ENCODE measurements at regions not wholly inside any gene's neighbourhood (a gene's known extent, or its start where the extent isn't known, plus 50 kb on each side); places are given as distances from the start of the nearest gene placed in this dataset.

DNA sequence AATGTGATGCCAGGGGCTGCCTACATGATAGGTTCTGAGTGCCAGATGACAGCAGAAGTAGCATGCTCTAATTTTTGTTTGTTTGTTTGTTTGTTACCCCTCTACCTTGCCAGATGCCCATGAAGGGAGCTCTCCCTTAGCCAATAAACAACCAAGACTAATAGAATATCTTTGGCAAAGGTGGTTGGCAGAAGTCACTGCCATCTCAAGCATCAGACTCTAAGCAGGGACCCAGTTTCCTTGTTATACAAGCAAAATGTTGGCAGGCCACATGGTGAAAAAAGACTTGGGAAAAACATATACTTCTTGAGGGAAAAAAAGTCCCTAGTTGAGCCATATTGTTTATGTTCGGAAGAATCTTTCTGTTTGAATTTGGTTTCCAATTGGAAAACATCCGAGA is 609.0 kb upstream of the CFAP20DC start:
- no peak for DNase-seq
- Mint-ChIP-seq H3K4me1 (no peaks in the 10 kb centered on the region), H3K4me3 (no peak overlapping the region), H3K36me3 (no peaks in the 10 kb centered on the region), H3K9me3 (peaks cover 2% of the 10 kb centered on the region), H3K27ac (no peak overlapping the region), H3K27me3 (no peaks in the 10 kb centered on the region)

DNA sequence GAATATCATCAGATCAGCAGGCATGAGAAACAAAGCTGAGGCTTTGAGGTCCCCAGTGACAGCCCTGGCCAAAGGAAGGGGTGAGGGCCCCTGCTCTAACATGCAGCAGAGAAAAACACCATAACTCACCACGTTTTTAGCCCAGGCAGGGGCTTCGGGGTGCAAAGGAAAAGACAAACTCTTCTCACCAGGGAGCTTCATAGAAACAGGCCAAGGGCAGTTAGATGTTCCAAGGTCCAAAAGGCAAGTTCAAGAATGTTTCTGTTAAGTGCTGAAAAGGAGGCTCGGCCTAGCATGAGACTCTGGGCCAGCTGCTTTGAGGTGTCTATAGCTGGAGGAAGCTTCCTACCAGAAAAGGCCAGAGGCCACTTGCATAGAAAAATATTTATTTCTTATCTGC is 608.4 kb upstream of the CFAP20DC start:
- H3K4me3 Mint-ChIP-seq = no peak overlapping the region

DNA sequence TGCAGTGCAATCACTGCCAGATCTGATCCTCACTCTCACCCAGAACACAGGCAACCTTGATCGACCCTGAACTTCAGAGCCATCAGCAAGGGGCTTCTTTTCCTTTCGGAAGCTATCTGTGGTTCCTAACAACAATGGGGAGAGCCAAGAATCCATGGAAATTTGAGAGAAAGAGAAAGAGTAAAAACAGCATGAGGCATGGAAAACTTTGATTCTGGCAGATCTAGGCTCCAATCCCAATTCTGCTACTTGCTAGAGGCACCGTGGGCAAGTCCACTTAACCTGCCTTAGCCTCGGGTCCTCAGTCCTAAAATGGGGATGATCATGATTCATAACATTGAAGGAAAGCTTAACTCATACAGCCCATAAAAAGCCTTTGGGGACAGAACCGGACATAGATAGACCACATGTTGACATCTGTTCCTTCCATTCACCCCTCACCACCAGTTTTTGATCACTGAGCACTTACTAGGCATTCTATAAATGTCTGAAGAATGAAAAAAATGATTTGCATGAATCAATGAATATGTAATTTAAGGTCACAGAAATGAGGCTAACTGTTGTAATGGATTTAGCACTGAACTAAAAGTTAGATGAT is 605.7 kb upstream of the CFAP20DC start:
- H3K36me3 Mint-ChIP-seq = no peaks in the 10 kb centered on the region
- H3K4me1 Mint-ChIP-seq = no peaks in the 10 kb centered on the region
- no peak overlapping the region for H3K4me3 Mint-ChIP-seq
- no peak for DNase-seq
- H3K27ac Mint-ChIP-seq = no peak overlapping the region
- no peaks in the 10 kb centered on the region for H3K27me3 Mint-ChIP-seq
- H3K9me3 Mint-ChIP-seq = peaks cover 9% of the 10 kb centered on the region

More for the DNA sequence above, 608.4 kb upstream of the CFAP20DC start:
- no peak for DNase-seq
- no peaks in the 10 kb centered on the region for H3K4me1 Mint-ChIP-seq
- no peaks in the 10 kb centered on the region for H3K27me3 Mint-ChIP-seq
- no peaks in the 10 kb centered on the region for H3K36me3 Mint-ChIP-seq
- H3K9me3 Mint-ChIP-seq = peaks cover 2% of the 10 kb centered on the region
- H3K27ac Mint-ChIP-seq = no peak overlapping the region

DNA sequence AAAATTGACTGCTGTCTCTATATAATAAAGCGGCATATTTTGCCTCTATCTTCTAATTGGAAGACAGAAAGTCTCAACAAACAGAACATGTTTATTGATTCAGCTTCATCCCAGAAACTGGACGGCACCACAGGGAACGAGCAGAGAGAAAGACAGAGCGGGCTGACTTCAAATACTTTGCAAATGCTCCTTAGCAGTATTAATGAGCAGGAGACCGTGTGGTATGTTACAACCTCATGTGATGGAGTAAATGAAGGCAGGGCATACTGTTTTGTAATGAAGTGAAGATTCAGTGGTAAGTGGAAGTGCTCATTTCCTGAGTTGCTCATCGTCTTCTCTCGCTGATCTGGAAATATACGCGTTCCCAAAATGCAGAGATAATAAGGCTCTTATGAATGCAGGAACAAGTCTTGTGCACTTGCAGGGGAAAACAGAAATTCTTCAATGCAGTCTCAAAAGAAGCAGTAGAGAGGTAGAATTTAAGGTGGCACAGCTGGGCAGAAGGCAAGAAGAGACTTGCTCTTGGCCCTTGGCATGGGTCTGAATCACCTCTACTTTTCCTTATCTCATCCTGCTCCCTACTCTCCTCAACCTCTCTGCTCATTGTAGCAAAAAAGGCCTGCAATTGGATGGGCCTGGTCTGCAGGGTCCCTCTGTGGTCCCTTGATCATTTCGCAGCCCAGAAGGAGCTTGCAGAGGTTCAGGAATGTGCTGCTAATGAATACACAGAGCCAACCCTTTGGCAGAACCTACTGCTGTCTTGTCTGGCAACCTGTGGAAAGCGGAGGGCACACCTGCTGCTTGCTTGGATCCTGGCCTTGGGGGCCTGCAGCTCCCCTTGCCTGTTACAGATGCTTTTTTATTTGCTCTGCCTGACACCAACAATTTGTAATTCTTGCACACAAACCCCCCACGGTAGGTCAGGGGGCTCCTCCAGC is 604.9 kb upstream of the CFAP20DC start:
- no peak overlapping the region for H3K4me3 Mint-ChIP-seq
- no peaks in the 10 kb centered on the region for H3K27me3 Mint-ChIP-seq
- no peaks in the 10 kb centered on the region for H3K4me1 Mint-ChIP-seq
- H3K36me3 Mint-ChIP-seq = peaks cover 2% of the 10 kb centered on the region
- peaks cover 16% of the 10 kb centered on the region for H3K9me3 Mint-ChIP-seq
- H3K27ac Mint-ChIP-seq = no peak overlapping the region
- DNase-seq = no peak

DNA sequence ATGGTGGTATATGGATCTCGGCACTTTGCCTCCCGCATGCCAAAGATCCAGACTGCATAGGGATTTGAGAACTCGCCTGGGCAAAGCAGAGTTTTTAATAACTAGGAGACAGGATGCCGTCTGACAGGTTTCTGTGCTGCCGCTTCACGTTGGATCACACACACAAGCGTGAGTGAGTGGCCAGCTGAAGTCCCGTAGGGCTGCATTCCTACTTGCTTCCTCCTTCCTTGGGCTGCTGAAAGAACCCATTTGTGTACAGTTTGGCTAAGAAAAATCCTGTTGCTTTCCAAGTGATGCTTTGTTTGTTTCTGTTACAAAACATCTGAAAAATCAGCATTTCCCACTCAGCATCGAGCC is 604.3 kb upstream of the CFAP20DC start:
- no peak overlapping the region for H3K27ac Mint-ChIP-seq
- H3K4me1 Mint-ChIP-seq = no peaks in the 10 kb centered on the region
- H3K36me3 Mint-ChIP-seq = peaks cover 2% of the 10 kb centered on the region

DNA sequence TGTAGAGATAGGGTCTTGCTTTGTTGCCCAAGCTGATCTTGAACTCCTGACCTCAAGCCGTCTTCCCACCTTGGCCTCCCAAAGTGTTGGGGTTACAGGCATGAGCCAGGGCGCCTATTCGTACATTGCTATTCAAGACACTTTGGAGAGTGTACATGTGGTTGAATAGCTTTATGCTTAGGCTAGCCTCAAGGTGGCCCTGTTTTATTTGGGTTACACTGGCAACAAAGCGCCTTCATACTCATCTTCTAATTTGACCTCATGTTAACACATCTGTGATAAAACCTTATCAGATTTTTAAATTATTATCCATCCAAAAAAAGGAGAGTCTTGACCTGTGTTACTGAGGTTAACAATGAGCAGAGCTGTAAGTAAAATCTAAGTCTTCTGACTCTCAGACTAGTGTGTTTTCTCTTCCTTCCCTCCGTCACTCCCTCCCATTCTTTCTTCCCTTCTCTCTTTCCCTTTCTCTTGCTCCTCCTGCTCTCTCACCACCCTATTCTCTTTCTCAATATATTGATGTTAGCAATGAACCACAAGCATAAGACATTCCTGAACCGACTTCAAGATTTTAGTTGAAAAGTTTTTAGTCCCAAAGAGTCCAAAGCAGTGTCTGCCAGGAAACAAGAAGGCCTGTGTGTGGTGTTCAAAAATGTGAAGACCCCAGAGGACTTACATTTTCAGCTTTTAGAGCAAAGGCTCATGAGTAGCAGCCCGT is 603.7 kb upstream of the CFAP20DC start:
- Mint-ChIP-seq H3K9me3 (peaks cover 20% of the 10 kb centered on the region), H3K27ac (no peak overlapping the region), H3K36me3 (peaks cover 2% of the 10 kb centered on the region), H3K4me3 (no peak overlapping the region), H3K4me1 (no peaks in the 10 kb centered on the region), H3K27me3 (no peaks in the 10 kb centered on the region)
- no peak for DNase-seq

More for the DNA sequence above, 604.3 kb upstream of the CFAP20DC start:
- H3K9me3 Mint-ChIP-seq = peaks cover 19% of the 10 kb centered on the region
- DNase-seq = no peak
- no peak overlapping the region for H3K4me3 Mint-ChIP-seq
- H3K27me3 Mint-ChIP-seq = no peaks in the 10 kb centered on the region

- no peak overlapping the region for H3K27ac Mint-ChIP-seq
- no peaks in the 10 kb centered on the region for H3K4me1 Mint-ChIP-seq
- peaks cover 7% of the 10 kb centered on the region for H3K9me3 Mint-ChIP-seq
- no peaks in the 10 kb centered on the region for H3K27me3 Mint-ChIP-seq
- H3K4me3 Mint-ChIP-seq = no peak overlapping the region
- peaks cover under 1% of the 10 kb centered on the region for H3K36me3 Mint-ChIP-seq
- DNase-seq = no peak
Measured at GRCh38 chr3:59644479-59645402, 594.9 kb upstream of the CFAP20DC start.

- H3K9me3 Mint-ChIP-seq = no peaks in the 10 kb centered on the region
Measured at GRCh38 chr3:59641169-59641899, 591.5 kb upstream of the CFAP20DC start.

GRCh38 chr3:59632760-59633573 is 583.1 kb upstream of the CFAP20DC start:
- DNase-seq = no peak
- H3K9me3 Mint-ChIP-seq = peaks cover 2% of the 10 kb centered on the region
- H3K4me3 Mint-ChIP-seq = no peak overlapping the region
- no peaks in the 10 kb centered on the region for H3K36me3 Mint-ChIP-seq
- H3K4me1 Mint-ChIP-seq = no peaks in the 10 kb centered on the region
- H3K27ac Mint-ChIP-seq = no peak overlapping the region
- H3K27me3 Mint-ChIP-seq = no peaks in the 10 kb centered on the region

More at GRCh38 chr3:59641169-59641899, 591.5 kb upstream of the CFAP20DC start:
- Mint-ChIP-seq H3K4me1 (no peaks in the 10 kb centered on the region), H3K36me3 (no peaks in the 10 kb centered on the region), H3K27me3 (no peaks in the 10 kb centered on the region), H3K27ac (no peak overlapping the region), H3K4me3 (no peak overlapping the region)
- no peak for DNase-seq

- Mint-ChIP-seq H3K36me3 (no peaks in the 10 kb centered on the region), H3K4me1 (no peaks in the 10 kb centered on the region), H3K9me3 (peaks cover 2% of the 10 kb centered on the region), H3K4me3 (no peak overlapping the region), H3K27ac (no peak overlapping the region), H3K27me3 (no peaks in the 10 kb centered on the region)
- no peak for DNase-seq
Measured at GRCh38 chr3:59631482-59631881, 581.7 kb upstream of the CFAP20DC start.

DNA sequence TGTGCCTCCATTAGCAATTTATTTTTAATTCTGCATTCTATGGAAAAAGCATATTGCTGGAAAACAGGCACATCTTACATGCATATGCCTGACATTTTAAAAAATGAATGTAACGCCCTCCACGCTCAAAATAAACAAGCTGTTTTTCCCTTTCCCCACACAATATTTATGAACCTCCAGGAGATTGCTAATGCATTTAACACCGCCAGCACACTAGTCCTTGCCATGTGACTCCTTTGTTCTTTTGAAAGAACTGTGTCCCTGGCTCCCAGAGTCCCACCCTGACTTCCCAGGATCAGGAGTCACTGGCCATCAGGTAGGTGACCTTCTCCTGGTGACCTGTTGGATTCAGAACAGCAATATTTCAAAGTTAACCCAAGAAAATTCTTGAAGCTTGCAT is 571.2 kb upstream of the CFAP20DC start:
- Mint-ChIP-seq H3K4me3 (no peak overlapping the region), H3K27me3 (no peaks in the 10 kb centered on the region), H3K4me1 (no peaks in the 10 kb centered on the region), H3K36me3 (no peaks in the 10 kb centered on the region), H3K9me3 (peaks cover 21% of the 10 kb centered on the region), H3K27ac (no peak overlapping the region)
- DNase-seq = no peak

GRCh38 chr3:59620325-59620724 is 570.5 kb upstream of the CFAP20DC start:
- peaks cover 26% of the 10 kb centered on the region for H3K9me3 Mint-ChIP-seq
- H3K4me3 Mint-ChIP-seq = no peak overlapping the region
- H3K4me1 Mint-ChIP-seq = no peaks in the 10 kb centered on the region
- no peak overlapping the region for H3K27ac Mint-ChIP-seq
- no peak for DNase-seq
- no peaks in the 10 kb centered on the region for H3K36me3 Mint-ChIP-seq
- no peaks in the 10 kb centered on the region for H3K27me3 Mint-ChIP-seq

DNA sequence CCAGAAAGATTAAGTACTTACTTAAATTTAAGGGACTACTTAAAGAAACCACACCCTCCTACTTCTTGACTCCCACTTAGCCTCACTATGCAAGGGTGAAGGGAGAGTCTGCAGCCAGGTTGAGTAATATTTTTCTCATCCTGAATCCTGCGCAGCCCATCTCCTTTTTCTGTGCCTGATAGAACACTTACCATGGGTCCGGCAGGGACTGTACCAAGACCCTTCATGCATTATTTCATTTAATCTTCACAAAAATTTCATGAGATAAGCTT is 562.6 kb upstream of the CFAP20DC start:
- no peak overlapping the region for H3K4me3 Mint-ChIP-seq

More for the DNA sequence above, 562.6 kb upstream of the CFAP20DC start:
- Mint-ChIP-seq H3K27me3 (no peaks in the 10 kb centered on the region), H3K4me1 (no peaks in the 10 kb centered on the region), H3K27ac (no peak overlapping the region), H3K9me3 (peaks cover 17% of the 10 kb centered on the region), H3K36me3 (no peaks in the 10 kb centered on the region)
- DNase-seq = no peak

Measured in activated naive CD8-positive, alpha-beta T cell treated with anti-CD3 and anti-CD28 coated beads for 36 hours (primary cell).